ENCODE measurements at regions not wholly inside any gene's neighbourhood (a gene's known extent, or its start where the extent isn't known, plus 50 kb on each side); places are given as distances from the start of the nearest gene placed in this dataset.

DNA sequence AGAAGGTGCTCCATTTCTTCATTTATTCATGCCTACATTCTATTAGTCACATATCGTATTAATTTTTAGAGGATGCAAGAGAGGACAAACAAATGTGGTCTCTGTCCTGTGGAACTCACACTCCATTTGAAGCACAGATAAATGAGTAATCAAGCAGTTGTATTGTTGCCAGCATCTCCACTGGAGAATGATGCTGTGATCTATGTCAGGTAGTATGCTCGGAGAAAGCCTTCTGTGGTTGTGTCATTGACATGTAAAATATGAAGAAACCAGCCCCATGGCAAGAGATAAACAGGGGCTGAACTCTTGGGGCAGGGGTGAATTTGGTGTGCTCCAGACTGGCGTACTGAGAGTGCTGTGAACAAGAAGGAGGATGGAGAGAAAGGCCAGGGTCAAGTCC, 101.2 kb downstream of the FASLG start:
- ChIA-PET CTCF (ENCODE audit: partially characterized antibody) (no interaction called here), POLR2A (ENCODE audit: partially characterized antibody) (no interaction called here)
- Histone ChIP-seq H3K14ac (ENCODE audit: insufficient read length) (no peak overlapping the region), H3K27me3 (replicated peaks in 1 of 4; ENCODE audit: control insufficient read depth in 3 of 4, extremely low read depth in 1 of 4, insufficient read depth in 3 of 4, low read length in 3 of 4) (no peaks in the 10 kb centered on the region), H2BK15ac (ENCODE audit: low read length) (no peak overlapping the region), H2BK12ac (ENCODE audit: low read depth, low read length) (no peak overlapping the region), H3K79me2 (ENCODE audit: control insufficient read depth in 1 of 2, insufficient read depth in 2 of 2, low read length in 2 of 2) (no peaks in the 10 kb centered on the region), H2AFZ (ENCODE audit: low read length) (no peak overlapping the region), H3K56ac (replicated peaks; ENCODE audit: insufficient read length, low read depth, low read length) (no peak overlapping the region), H3K23ac (ENCODE audit: insufficient read length) (no peak overlapping the region), H2BK20ac (ENCODE audit: low read length) (no peak overlapping the region), H2BK5ac (ENCODE audit: low read depth, low read length) (no peak overlapping the region), H2AK5ac (ENCODE audit: low read depth, low read length) (no peak overlapping the region), H3K18ac (ENCODE audit: extremely low read depth, low read length) (no peak overlapping the region), H3K4me3 (ENCODE audit: extremely low read depth in 1 of 4, insufficient read depth in 2 of 4, low read depth in 3 of 4, low read length in 4 of 4) (no peak overlapping the region), H4K91ac (replicated peaks; ENCODE audit: insufficient read length, low read length) (no peak overlapping the region), H3K4me2 (ENCODE audit: insufficient read depth in 1 of 2, low read depth in 2 of 2, low read length in 2 of 2) (no peak overlapping the region), H3K4me1 (replicated peaks in 1 of 4; ENCODE audit: control insufficient read depth in 3 of 4, insufficient read depth in 4 of 4, low read length in 3 of 4) (no peaks in the 10 kb centered on the region), H4K20me1 (replicated peaks in 1 of 2; ENCODE audit: control insufficient read depth in 1 of 2, insufficient read depth in 2 of 2, low read length in 2 of 2) (no peaks in the 10 kb centered on the region), H3K9ac (replicated peaks in 1 of 4; ENCODE audit: extremely low read depth in 1 of 4, low read depth in 3 of 4, low read length in 3 of 4) (no peak overlapping the region), H3K36me3 (ENCODE audit: control insufficient read depth in 2 of 4, insufficient read depth in 4 of 4, low read length in 3 of 4) (no peaks in the 10 kb centered on the region), H4K5ac (ENCODE audit: insufficient read length, low read depth, low read length) (no peak overlapping the region), H4K8ac (ENCODE audit: extremely low read depth, insufficient read depth, low read length) (no peak overlapping the region), H2BK120ac (replicated peaks; ENCODE audit: low read depth, low read length) (no peak overlapping the region), H3K23me2 (ENCODE audit: low read depth, low read length) (no peaks in the 10 kb centered on the region), H3K79me1 (ENCODE audit: low read depth, low read length) (no peaks in the 10 kb centered on the region), H3K4ac (replicated peaks; ENCODE audit: insufficient read length, low read depth, low read length) (no peak overlapping the region), H3K9me3 (ENCODE audit: insufficient read depth in 2 of 2, low read depth in 1 of 2, low read length in 1 of 2) (no peaks in the 10 kb centered on the region), H3K27ac (ENCODE audit: low read depth, low read length) (no peak overlapping the region)
- WGBS, 2 experiments (ENCODE audit: extremely low coverage in 1 of 2, insufficient coverage in 1 of 2, insufficient read length in 1 of 2, insufficient replicate concordance in 2 of 2, low coverage in 1 of 2, low lambda C conversion rate in 2 of 2, missing lambda C conversion rate in 1 of 2), result 76% methylated on average over 3 of the region's 3 CpGs; no CpG with 5 or more reads in 1 of the 2 experiments
- no peak for TF ChIP-seq POLR2AphosphoS5 (IDR thresholded peaks at IDR 0.05; ENCODE audit: low read depth, low read length)
- TF ChIP-seq CHD1 (IDR thresholded peaks at IDR 0.05; ENCODE audit: low read depth, low read length), result no peak
- no peak for TF ChIP-seq SAP30 (IDR thresholded peaks at IDR 0.05; ENCODE audit: insufficient read depth, insufficient replicate concordance, low read length)
- TF ChIP-seq TCF12 (IDR thresholded peaks at IDR 0.05; ENCODE audit: low read depth, low read length), result no peak
- TF ChIP-seq EP300 (IDR thresholded peaks at IDR 0.05; ENCODE audit: borderline replicate concordance in 1 of 2, low read depth in 2 of 2, low read length in 2 of 2), result no peak
- no peak for TF ChIP-seq SP2 (IDR thresholded peaks at IDR 0.05; ENCODE audit: low read length)
- no peak for TF ChIP-seq SIN3A (conservative IDR thresholded peaks at IDR 0.05 in 1 of 2, IDR thresholded peaks at IDR 0.05 in 1 of 2; ENCODE audit: low read depth in 1 of 2, low read length in 2 of 2)
- TF ChIP-seq SIRT6 (IDR thresholded peaks at IDR 0.05; ENCODE audit: low read length), result no peak
- TF ChIP-seq, protein P1, sequence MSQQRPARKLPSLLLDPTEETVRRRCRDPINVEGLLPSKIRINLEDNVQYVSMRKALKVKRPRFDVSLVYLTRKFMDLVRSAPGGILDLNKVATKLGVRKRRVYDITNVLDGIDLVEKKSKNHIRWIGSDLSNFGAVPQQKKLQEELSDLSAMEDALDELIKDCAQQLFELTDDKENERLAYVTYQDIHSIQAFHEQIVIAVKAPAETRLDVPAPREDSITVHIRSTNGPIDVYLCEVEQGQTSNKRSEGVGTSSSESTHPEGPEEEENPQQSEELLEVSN (IDR thresholded peaks at IDR 0.05), result no peak
- no peak for TF ChIP-seq PHF8 (conservative IDR thresholded peaks at IDR 0.05; ENCODE audit: low read depth, low read length)
- no peak for TF ChIP-seq JUN (IDR thresholded peaks at IDR 0.05; ENCODE audit: low read depth, low read length)
- no peak for TF ChIP-seq YY1 (IDR thresholded peaks at IDR 0.05; ENCODE audit: low read depth, low read length)
- DNase-seq (ENCODE audit: low read depth in 1 of 2, low spot score in 2 of 2) (no peak), FAIRE-seq (no peak)

Data from H1 (cell line).